Sigmoid colon (tissue), 6 donors: ENCODE measurements at regions not wholly inside any gene's neighbourhood (a gene's known extent, or its start where the extent isn't known, plus 50 kb on each side); places are given as distances from the start of the nearest gene placed in this dataset.

ENCODE experiments used
- DNase-seq: peaks from one replicate; pipeline ENCODE4 v3.0.0-alpha.2; 2019
- H3K27ac ChIP-seq, 4 donors: fragments of 200-600 bp; sonication (generic); one replicate each; pipeline ENCODE4 v1.5.1; 2016 to 2019; ENCODE audit warnings: mild to moderate bottlenecking in 1 of 4
- H3K27me3 ChIP-seq, 3 donors: fragments of 200-600 bp; sonication (generic); one replicate each; pipeline ENCODE4 v1.5.1; 2019; ENCODE audit warnings: mild to moderate bottlenecking in 1 of 3
- H3K36me3 ChIP-seq, 4 donors: fragments of 200-600 bp; sonication (generic); one replicate each; pipeline ENCODE4 v1.5.1; 2016 to 2019
- H3K4me1 ChIP-seq, 4 donors: fragments of 200-600 bp; sonication (generic); one replicate each; pipeline ENCODE4 v1.5.1; 2017 to 2019
- H3K4me3 ChIP-seq, 4 donors: fragments of 200-600 bp; sonication (generic); one replicate each; pipeline ENCODE4 v1.5.1; 2017 to 2019; ENCODE audit warnings: mild to moderate bottlenecking in 2 of 4, moderate library complexity in 1 of 4
- H3K9me3 ChIP-seq, 4 donors: fragments of 200-600 bp in 3 of 4; sonication (generic) in 3 of 4; one replicate each; pipeline versions ENCODE4 v1.5.1 to v1.6.1; 2013 to 2019
- EP300 ChIP-seq, 4 donors: sonication (generic); formaldehyde crosslinking; IDR thresholded peaks; one replicate each; pipeline ENCODE4 v1.6.1; 2017; ENCODE audit warnings: antibody characterized with exemption in 4 of 4
- POLR2A ChIP-seq, 2 donors: fragments of 450-650 bp; IDR thresholded peaks; one replicate each; pipeline ENCODE4 v1.6.1; 2016; ENCODE audit warnings: antibody characterized with exemption in 2 of 2, mild to moderate bottlenecking in 2 of 2, moderate library complexity in 2 of 2
- POLR2AphosphoS5 ChIP-seq, 4 donors: sonication (generic); formaldehyde crosslinking; IDR thresholded peaks; one replicate each; pipeline ENCODE4 v1.6.1; 2017; ENCODE audit warnings: antibody characterized with exemption in 4 of 4
- WGBS, 2 donors: extraction: QIAGEN DNeasy Blood & Tissue Kit; methylation state at CpG; one replicate each; pipeline ENCODE4 v1.1.7; 2013; 5-methylcytosine and 5-hydroxymethylcytosine counted together
- intact Hi-C: fragments of 100-400 bp; cut with DNase I; formaldehyde crosslinking; loops from one replicate; pipeline ENCODE4 v1.15.1; 2023
- TF ChIP-seq, protein P1 (sequence below), 4 experiments: fragments of 450-650 bp in 3 of 4; fragments of 200-600 bp in 1 of 4; IDR thresholded peaks; one replicate each; pipeline ENCODE4 v1.5.1; 2016 to 2019; ENCODE audit warnings: antibody characterized with exemption in 4 of 4, mild to moderate bottlenecking in 3 of 4, moderate library complexity in 2 of 4
- donor health status: healthy with polysubstance abuse.
- donor health status: healthy.

GRCh38 chr6:48743738-48744137, 632.7 kb upstream of the PTCHD4 start:
- H3K36me3 ChIP-seq: no peaks in the 10 kb centered on the region
- no peak for TF ChIP-seq EP300 (IDR thresholded peaks at IDR 0.05)
- TF ChIP-seq, protein P1, sequence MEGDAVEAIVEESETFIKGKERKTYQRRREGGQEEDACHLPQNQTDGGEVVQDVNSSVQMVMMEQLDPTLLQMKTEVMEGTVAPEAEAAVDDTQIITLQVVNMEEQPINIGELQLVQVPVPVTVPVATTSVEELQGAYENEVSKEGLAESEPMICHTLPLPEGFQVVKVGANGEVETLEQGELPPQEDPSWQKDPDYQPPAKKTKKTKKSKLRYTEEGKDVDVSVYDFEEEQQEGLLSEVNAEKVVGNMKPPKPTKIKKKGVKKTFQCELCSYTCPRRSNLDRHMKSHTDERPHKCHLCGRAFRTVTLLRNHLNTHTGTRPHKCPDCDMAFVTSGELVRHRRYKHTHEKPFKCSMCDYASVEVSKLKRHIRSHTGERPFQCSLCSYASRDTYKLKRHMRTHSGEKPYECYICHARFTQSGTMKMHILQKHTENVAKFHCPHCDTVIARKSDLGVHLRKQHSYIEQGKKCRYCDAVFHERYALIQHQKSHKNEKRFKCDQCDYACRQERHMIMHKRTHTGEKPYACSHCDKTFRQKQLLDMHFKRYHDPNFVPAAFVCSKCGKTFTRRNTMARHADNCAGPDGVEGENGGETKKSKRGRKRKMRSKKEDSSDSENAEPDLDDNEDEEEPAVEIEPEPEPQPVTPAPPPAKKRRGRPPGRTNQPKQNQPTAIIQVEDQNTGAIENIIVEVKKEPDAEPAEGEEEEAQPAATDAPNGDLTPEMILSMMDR (IDR thresholded peaks at IDR 0.05): no peak
- no peak overlapping the region for H3K4me3 ChIP-seq
- no peaks in the 10 kb centered on the region for H3K4me1 ChIP-seq
- no peak for DNase-seq
- H3K27ac ChIP-seq: no peak overlapping the region
- 77 to 79% methylated on average over 3 of the region's 3 CpGs for WGBS, 2 donors
- H3K9me3 ChIP-seq: no peaks in the 10 kb centered on the region
- intact Hi-C loops: no loop called here
- H3K27me3 ChIP-seq: no peaks in the 10 kb centered on the region

DNA sequence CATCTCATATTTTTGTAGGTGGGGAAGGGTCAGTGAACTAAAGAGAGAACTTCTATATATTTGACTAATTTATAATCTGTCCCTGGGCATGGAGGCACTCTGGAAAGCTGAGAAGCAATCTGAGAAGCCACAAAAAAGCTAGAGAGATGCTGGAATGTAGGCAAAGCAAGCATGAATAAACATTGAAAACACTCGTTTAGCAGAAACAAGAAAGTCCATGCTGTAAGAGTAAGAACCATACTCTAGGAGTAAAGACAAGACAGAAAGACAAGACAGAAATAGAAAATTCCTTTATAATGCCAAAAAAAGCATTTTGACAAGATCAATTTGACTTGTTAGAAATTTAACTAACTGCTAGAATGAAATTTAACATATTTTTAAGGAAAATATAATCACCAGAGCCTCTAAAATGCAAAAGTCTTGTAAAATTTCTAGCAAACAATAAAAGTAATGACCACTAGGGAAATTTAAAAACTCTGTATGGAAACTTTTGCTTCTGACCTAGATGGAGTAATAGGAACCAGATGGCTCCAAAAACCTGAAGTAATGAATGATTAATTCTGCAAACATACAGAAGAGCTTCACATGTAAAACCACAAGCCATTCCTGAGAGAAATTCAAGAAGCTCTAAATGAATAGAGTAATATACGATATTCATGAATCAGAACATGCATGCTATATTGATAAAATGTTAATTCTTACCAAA, 625.7 kb upstream of the PTCHD4 start:
- intact Hi-C loops: no loop called here

GRCh38 chr6:48735846-48736245, 624.8 kb upstream of the PTCHD4 start:
- WGBS, 2 donors: 84 to 86% methylated on average over 1 of the region's 1 CpG
- intact Hi-C loops: no loop called here

More for the DNA sequence above, 625.7 kb upstream of the PTCHD4 start:
- Histone ChIP-seq H3K27ac (no peak overlapping the region), H3K4me3 (no peak overlapping the region), H3K27me3 (no peaks in the 10 kb centered on the region), H3K9me3 (no peaks in the 10 kb centered on the region), H3K4me1 (no peaks in the 10 kb centered on the region), H3K36me3 (no peaks in the 10 kb centered on the region)
- TF ChIP-seq POLR2AphosphoS5 (IDR thresholded peaks at IDR 0.05): no peak
- TF ChIP-seq EP300 (IDR thresholded peaks at IDR 0.05): no peak
- TF ChIP-seq, protein P1 (IDR thresholded peaks at IDR 0.05): no peak
- no peak for TF ChIP-seq POLR2A (IDR thresholded peaks at IDR 0.05)
- 60 to 76% methylated on average over 2 of the region's 2 CpGs for WGBS, 2 donors
- no peak for DNase-seq

GRCh38 chr6:48733581-48733980, 622.6 kb upstream of the PTCHD4 start:
- WGBS, 2 donors: 46 to 62% methylated on average over 1 of the region's 1 CpG
- H3K9me3 ChIP-seq: no peaks in the 10 kb centered on the region
- no peak for DNase-seq
- no peaks in the 10 kb centered on the region for H3K36me3 ChIP-seq
- no peaks in the 10 kb centered on the region for H3K27me3 ChIP-seq
- no peaks in the 10 kb centered on the region for H3K4me1 ChIP-seq
- H3K4me3 ChIP-seq: no peak overlapping the region
- TF ChIP-seq POLR2A (IDR thresholded peaks at IDR 0.05) (no peak), EP300 (IDR thresholded peaks at IDR 0.05) (no peak), POLR2AphosphoS5 (IDR thresholded peaks at IDR 0.05) (no peak)
- TF ChIP-seq, protein P1 (IDR thresholded peaks at IDR 0.05): no peak
- intact Hi-C loops: no loop called here
- H3K27ac ChIP-seq: no peak overlapping the region

More at GRCh38 chr6:48735846-48736245, 624.8 kb upstream of the PTCHD4 start:
- no peak overlapping the region for H3K4me3 ChIP-seq
- no peaks in the 10 kb centered on the region for H3K9me3 ChIP-seq
- no peaks in the 10 kb centered on the region for H3K36me3 ChIP-seq
- H3K27ac ChIP-seq: no peak overlapping the region
- H3K4me1 ChIP-seq: no peaks in the 10 kb centered on the region
- TF ChIP-seq POLR2AphosphoS5 (IDR thresholded peaks at IDR 0.05) (no peak), EP300 (IDR thresholded peaks at IDR 0.05) (no peak), POLR2A (IDR thresholded peaks at IDR 0.05) (no peak)
- TF ChIP-seq, protein P1 (IDR thresholded peaks at IDR 0.05): no peak
- DNase-seq: no peak
- H3K27me3 ChIP-seq: no peaks in the 10 kb centered on the region

DNA sequence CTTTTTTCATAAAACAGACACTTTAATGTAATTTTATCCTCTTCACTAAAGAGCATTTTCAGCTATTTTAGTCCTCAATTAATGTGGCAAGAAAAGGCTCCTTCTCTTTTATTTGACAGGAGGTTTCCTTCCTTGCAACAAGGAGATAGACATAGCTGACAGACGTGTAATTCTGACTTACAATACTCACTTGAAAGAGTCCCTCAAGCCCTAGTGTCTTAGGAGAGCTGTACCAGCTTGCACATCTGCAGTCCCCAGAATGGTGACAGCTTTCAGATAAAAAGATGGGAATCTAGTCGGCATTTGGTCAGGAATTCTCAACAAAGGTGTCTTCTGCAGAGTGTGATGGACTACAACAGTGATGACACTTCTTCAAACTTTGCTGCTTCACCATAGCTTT, 603.7 kb upstream of the PTCHD4 start:
- H3K4me1 ChIP-seq: no peaks in the 10 kb centered on the region
- TF ChIP-seq POLR2AphosphoS5 (IDR thresholded peaks at IDR 0.05): no peak
- H3K36me3 ChIP-seq: no peaks in the 10 kb centered on the region
- no peak overlapping the region for H3K27ac ChIP-seq
- 69 to 70% methylated on average over 2 of the region's 2 CpGs for WGBS, 2 donors
- intact Hi-C loops: no loop called here
- H3K27me3 ChIP-seq: no peaks in the 10 kb centered on the region
- no peak for DNase-seq
- no peaks in the 10 kb centered on the region for H3K9me3 ChIP-seq
- H3K4me3 ChIP-seq: no peak overlapping the region
